Neural progenitor cell (in vitro differentiated cells): ENCODE measurements at regions not wholly inside any gene's neighbourhood (a gene's known extent, or its start where the extent isn't known, plus 50 kb on each side); places are given as distances from the start of the nearest gene placed in this dataset.

ENCODE experiments used
- EZH2phosphoT487 ChIP-seq: fragments of 200-600 bp; sonication (generic); IDR thresholded peaks from 2 replicates; pipeline ENCODE4 v1.6.1; 2017; ENCODE audit warnings: antibody characterized with exemption
- TF ChIP-seq, protein P1 (sequence below): fragments of 200-600 bp; sonication (generic); IDR thresholded peaks from 2 replicates; pipeline ENCODE4 v1.5.1; 2017; ENCODE audit warnings: antibody characterized with exemption, mild to moderate bottlenecking

DNA sequence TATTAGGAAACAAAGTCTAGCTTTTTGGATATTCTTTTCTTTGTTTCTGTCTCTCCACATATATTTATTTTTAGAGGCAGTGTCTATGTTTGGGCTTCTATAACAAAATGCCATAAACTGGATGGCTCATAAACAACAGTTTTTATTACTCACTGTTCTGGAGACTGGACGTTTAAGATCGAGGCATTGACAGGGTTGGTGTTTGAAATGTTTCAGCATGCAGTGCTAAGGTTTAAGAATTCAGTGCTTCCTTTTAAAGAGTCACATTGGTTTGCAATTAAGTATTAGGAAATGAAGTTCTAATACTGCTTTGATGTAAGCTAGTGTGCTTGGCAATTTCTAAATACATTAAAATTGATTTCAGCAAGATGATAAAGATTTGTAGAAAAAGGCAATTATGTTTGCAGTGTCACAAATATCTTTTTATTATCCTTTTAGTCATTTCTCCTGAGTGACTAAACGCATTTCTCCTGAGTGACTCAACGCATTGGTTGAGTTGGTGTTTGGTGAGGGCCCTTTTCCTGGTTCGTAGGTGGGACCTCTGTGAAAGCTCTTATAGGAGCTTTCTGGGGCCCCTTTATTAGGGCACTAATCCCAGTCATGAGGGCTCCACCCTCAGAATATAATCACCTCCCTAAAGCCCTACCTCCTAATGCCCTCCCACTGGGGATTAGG, 317.0 kb downstream of the USP25 start:
- TF ChIP-seq, protein P1, sequence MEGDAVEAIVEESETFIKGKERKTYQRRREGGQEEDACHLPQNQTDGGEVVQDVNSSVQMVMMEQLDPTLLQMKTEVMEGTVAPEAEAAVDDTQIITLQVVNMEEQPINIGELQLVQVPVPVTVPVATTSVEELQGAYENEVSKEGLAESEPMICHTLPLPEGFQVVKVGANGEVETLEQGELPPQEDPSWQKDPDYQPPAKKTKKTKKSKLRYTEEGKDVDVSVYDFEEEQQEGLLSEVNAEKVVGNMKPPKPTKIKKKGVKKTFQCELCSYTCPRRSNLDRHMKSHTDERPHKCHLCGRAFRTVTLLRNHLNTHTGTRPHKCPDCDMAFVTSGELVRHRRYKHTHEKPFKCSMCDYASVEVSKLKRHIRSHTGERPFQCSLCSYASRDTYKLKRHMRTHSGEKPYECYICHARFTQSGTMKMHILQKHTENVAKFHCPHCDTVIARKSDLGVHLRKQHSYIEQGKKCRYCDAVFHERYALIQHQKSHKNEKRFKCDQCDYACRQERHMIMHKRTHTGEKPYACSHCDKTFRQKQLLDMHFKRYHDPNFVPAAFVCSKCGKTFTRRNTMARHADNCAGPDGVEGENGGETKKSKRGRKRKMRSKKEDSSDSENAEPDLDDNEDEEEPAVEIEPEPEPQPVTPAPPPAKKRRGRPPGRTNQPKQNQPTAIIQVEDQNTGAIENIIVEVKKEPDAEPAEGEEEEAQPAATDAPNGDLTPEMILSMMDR: no peak
- no peak for TF ChIP-seq EZH2phosphoT487
